A673 (cell line): ENCODE measurements at regions not wholly inside any gene's neighbourhood (a gene's known extent, or its start where the extent isn't known, plus 50 kb on each side); places are given as distances from the start of the nearest gene placed in this dataset.

Experiments
- EZH2 ChIP-seq: fragments of 200-600 bp; sonication (generic); IDR thresholded peaks from 2 replicates; pipeline ENCODE4 v1.6.1; 2017; ENCODE audit warnings: borderline replicate concordance, low read depth, mild to moderate bottlenecking, mixed read lengths, antibody characterized with exemption, low read length; ENCODE audit not compliant: poor library complexity, severe bottlenecking
- TF ChIP-seq, protein P1 (sequence below): fragments of 300-800, 200-600 bp; sonication (generic); conservative IDR thresholded peaks from 2 replicates; pipeline ENCODE4 v1.5.1; 2017; ENCODE audit warnings: low read depth, mild to moderate bottlenecking, antibody characterized with exemption, low read length, moderate library complexity, mixed read lengths

DNA sequence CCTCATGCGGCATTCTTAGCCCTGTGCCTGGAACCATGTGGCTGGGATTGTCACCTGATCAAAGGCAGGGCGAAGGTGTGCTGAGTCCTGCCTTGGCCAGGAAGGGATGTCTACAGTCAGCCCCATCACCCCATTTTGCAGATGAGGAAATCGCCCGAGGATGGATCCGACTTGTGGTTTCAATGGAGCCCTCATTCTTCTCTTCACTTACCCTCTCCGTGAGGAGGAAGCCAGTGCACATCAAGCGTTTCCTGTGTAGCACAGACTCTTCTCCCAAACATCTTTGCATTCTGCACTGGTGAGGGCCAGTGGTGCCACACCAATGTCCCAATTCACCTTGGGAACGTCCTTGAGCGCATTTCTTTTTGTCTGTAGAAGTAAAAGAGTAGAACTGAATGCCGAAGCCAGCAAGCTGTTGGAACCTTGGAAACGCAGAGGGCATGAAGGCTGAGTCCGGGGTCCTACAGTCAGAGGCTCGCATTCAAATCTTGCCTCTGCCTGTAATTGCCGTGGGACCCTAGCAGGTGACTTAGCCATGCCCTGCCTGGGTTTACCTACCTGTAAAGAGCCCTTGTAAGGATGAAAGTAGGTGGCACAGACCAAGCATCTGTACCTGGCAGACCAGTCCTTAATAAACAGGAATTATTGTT is 85.4 kb downstream of the IRF8 start:
- TF ChIP-seq, protein P1, sequence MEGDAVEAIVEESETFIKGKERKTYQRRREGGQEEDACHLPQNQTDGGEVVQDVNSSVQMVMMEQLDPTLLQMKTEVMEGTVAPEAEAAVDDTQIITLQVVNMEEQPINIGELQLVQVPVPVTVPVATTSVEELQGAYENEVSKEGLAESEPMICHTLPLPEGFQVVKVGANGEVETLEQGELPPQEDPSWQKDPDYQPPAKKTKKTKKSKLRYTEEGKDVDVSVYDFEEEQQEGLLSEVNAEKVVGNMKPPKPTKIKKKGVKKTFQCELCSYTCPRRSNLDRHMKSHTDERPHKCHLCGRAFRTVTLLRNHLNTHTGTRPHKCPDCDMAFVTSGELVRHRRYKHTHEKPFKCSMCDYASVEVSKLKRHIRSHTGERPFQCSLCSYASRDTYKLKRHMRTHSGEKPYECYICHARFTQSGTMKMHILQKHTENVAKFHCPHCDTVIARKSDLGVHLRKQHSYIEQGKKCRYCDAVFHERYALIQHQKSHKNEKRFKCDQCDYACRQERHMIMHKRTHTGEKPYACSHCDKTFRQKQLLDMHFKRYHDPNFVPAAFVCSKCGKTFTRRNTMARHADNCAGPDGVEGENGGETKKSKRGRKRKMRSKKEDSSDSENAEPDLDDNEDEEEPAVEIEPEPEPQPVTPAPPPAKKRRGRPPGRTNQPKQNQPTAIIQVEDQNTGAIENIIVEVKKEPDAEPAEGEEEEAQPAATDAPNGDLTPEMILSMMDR = no peak
- no peak for TF ChIP-seq EZH2
